HG02885 (cell line): ENCODE measurements at regions not wholly inside any gene's neighbourhood (a gene's known extent, or its start where the extent isn't known, plus 50 kb on each side); places are given as distances from the start of the nearest gene placed in this dataset.

Experiments
- ATAC-seq: cut with Tn5 transposase; IDR thresholded peaks from one replicate; pipeline ENCODE4 v1.9.1; 2021; ENCODE audit warnings: mild to moderate bottlenecking; ENCODE audit not compliant: unreplicated experiment, poor library complexity

- peak; percentile 2 for ATAC-seq
Measured at GRCh38 chr18:38941711-38942561, 1376.3 kb upstream of the CELF4 start.

- peak; percentile 84 for ATAC-seq
Measured at GRCh38 chr18:38940863-38941531, 1375.4 kb upstream of the CELF4 start.

- ATAC-seq = peak; percentile 33
Measured at GRCh38 chr18:38940475-38940862, 1374.9 kb upstream of the CELF4 start.

- ATAC-seq = peak; percentile 64
Measured at GRCh38 chr18:38933910-38934510, 1368.4 kb upstream of the CELF4 start.

GRCh38 chr18:38933322-38933721 is 1367.7 kb upstream of the CELF4 start:
- no peak for ATAC-seq

- ATAC-seq = peak; percentile 75
Measured at GRCh38 chr18:38932752-38933151, 1367.2 kb upstream of the CELF4 start.

GRCh38 chr18:38931754-38932050 is 1366.1 kb upstream of the CELF4 start:
- ATAC-seq = no peak

GRCh38 chr18:38930881-38931753 is 1365.5 kb upstream of the CELF4 start:
- no peak for ATAC-seq

- ATAC-seq = no peak
Measured at GRCh38 chr18:38923540-38923939, 1357.9 kb upstream of the CELF4 start.

- ATAC-seq = no peak
Measured at GRCh38 chr18:38923126-38923525, 1357.5 kb upstream of the CELF4 start.

GRCh38 chr18:38909972-38910371 is 1344.4 kb upstream of the CELF4 start:
- ATAC-seq = no peak

GRCh38 chr18:38902796-38903195 is 1337.2 kb upstream of the CELF4 start:
- ATAC-seq = no peak

- ATAC-seq = no peak
Measured at GRCh38 chr18:38900445-38900844, 1334.8 kb upstream of the CELF4 start.

GRCh38 chr18:38900031-38900430 is 1334.4 kb upstream of the CELF4 start:
- ATAC-seq = no peak

- no peak for ATAC-seq
Measured at GRCh38 chr18:38899252-38899651, 1333.7 kb upstream of the CELF4 start.

- no peak for ATAC-seq
Measured at GRCh38 chr18:38898167-38898566, 1332.6 kb upstream of the CELF4 start.

- no peak for ATAC-seq
Measured at GRCh38 chr18:38895560-38895959, 1330.0 kb upstream of the CELF4 start.

- ATAC-seq = no peak
Measured at GRCh38 chr18:38887671-38888020, 1322.0 kb upstream of the CELF4 start.

GRCh38 chr18:38886861-38887670 is 1321.5 kb upstream of the CELF4 start:
- ATAC-seq = no peak

GRCh38 chr18:38886235-38886634 is 1320.6 kb upstream of the CELF4 start:
- ATAC-seq = no peak
